ENCODE measurements at regions not wholly inside any gene's neighbourhood (a gene's known extent, or its start where the extent isn't known, plus 50 kb on each side); places are given as distances from the start of the nearest gene placed in this dataset.

DNA sequence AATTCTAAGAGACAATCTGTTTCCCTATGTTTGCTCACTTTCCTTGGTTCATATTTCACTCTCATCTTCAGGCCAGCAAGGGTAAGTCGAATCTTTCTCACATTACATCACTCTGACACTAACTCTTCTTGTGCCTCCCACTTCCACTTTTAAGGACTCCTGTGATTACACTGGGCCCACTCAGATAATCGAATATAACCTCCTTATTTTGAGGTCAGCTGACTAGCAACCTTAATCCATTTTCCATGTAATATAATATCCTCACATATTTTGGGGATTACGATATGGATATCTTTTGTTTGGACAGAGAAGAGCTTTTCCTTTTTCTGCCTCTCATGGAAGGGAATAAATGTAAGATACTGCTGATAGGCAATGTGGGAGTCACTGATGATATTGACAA, 2015.7 kb upstream of the LRRTM1 start:
- TF ChIP-seq, protein P1, sequence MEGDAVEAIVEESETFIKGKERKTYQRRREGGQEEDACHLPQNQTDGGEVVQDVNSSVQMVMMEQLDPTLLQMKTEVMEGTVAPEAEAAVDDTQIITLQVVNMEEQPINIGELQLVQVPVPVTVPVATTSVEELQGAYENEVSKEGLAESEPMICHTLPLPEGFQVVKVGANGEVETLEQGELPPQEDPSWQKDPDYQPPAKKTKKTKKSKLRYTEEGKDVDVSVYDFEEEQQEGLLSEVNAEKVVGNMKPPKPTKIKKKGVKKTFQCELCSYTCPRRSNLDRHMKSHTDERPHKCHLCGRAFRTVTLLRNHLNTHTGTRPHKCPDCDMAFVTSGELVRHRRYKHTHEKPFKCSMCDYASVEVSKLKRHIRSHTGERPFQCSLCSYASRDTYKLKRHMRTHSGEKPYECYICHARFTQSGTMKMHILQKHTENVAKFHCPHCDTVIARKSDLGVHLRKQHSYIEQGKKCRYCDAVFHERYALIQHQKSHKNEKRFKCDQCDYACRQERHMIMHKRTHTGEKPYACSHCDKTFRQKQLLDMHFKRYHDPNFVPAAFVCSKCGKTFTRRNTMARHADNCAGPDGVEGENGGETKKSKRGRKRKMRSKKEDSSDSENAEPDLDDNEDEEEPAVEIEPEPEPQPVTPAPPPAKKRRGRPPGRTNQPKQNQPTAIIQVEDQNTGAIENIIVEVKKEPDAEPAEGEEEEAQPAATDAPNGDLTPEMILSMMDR (IDR thresholded peaks at IDR 0.05), result no peak
- no peak for TF ChIP-seq POLR2A (IDR thresholded peaks at IDR 0.05)

Measured in body of pancreas (tissue), 4 donors.